Activated naive CD8-positive, alpha-beta T cell (primary cell): ENCODE measurements at regions not wholly inside any gene's neighbourhood (a gene's known extent, or its start where the extent isn't known, plus 50 kb on each side); places are given as distances from the start of the nearest gene placed in this dataset.

Experiments
- H3K27ac Mint-ChIP-seq: one replicate; pipeline ENCODE4 v1.8.0; 2021; ENCODE audit warnings: mixed read lengths
- H3K27me3 Mint-ChIP-seq: one replicate; pipeline ENCODE4 v1.8.0; 2021; ENCODE audit warnings: mixed read lengths
- H3K36me3 Mint-ChIP-seq: one replicate; pipeline ENCODE4 v1.8.0; 2021; ENCODE audit warnings: mixed read lengths
- H3K4me1 Mint-ChIP-seq: one replicate; pipeline ENCODE4 v1.8.0; 2021; ENCODE audit warnings: low read depth, mixed read lengths
- H3K4me3 Mint-ChIP-seq: one replicate; pipeline ENCODE4 v1.8.0; 2021; ENCODE audit warnings: mild to moderate bottlenecking, mixed read lengths
- H3K9me3 Mint-ChIP-seq: one replicate; pipeline ENCODE4 v1.8.0; 2021; ENCODE audit warnings: low read depth, mixed read lengths

- Mint-ChIP-seq H3K9me3 (no peaks in the 10 kb centered on the region), H3K27me3 (no peaks in the 10 kb centered on the region), H3K36me3 (no peaks in the 10 kb centered on the region), H3K27ac (no peak overlapping the region), H3K4me1 (no peaks in the 10 kb centered on the region), H3K4me3 (no peak overlapping the region)
Observed at GRCh38 chr4:180790471-180790870, 1452.7 kb upstream of the TENM3 start.

GRCh38 chr4:180792541-180792940, 1450.7 kb upstream of the TENM3 start:
- no peaks in the 10 kb centered on the region for H3K36me3 Mint-ChIP-seq
- H3K9me3 Mint-ChIP-seq = no peaks in the 10 kb centered on the region
- H3K27me3 Mint-ChIP-seq = no peaks in the 10 kb centered on the region
- H3K27ac Mint-ChIP-seq = no peak overlapping the region
- no peak overlapping the region for H3K4me3 Mint-ChIP-seq
- H3K4me1 Mint-ChIP-seq = no peaks in the 10 kb centered on the region

- no peaks in the 10 kb centered on the region for H3K27me3 Mint-ChIP-seq
- H3K4me1 Mint-ChIP-seq = no peaks in the 10 kb centered on the region
- H3K9me3 Mint-ChIP-seq = no peaks in the 10 kb centered on the region
- no peak overlapping the region for H3K27ac Mint-ChIP-seq
- H3K4me3 Mint-ChIP-seq = no peak overlapping the region
- no peaks in the 10 kb centered on the region for H3K36me3 Mint-ChIP-seq
Observed at GRCh38 chr4:180794333-180794732, 1448.9 kb upstream of the TENM3 start.

GRCh38 chr4:180798036-180798577, 1445.1 kb upstream of the TENM3 start:
- no peaks in the 10 kb centered on the region for H3K27me3 Mint-ChIP-seq
- H3K27ac Mint-ChIP-seq = no peak overlapping the region
- H3K9me3 Mint-ChIP-seq = peaks cover 5% of the 10 kb centered on the region

GRCh38 chr4:180799798-180800197, 1443.4 kb upstream of the TENM3 start:
- Mint-ChIP-seq H3K27ac (no peak overlapping the region), H3K4me3 (no peak overlapping the region), H3K9me3 (peaks cover 5% of the 10 kb centered on the region), H3K27me3 (no peaks in the 10 kb centered on the region), H3K36me3 (no peaks in the 10 kb centered on the region), H3K4me1 (no peaks in the 10 kb centered on the region)

More at GRCh38 chr4:180798036-180798577, 1445.1 kb upstream of the TENM3 start:
- H3K4me1 Mint-ChIP-seq = no peaks in the 10 kb centered on the region
- no peak overlapping the region for H3K4me3 Mint-ChIP-seq
- H3K36me3 Mint-ChIP-seq = no peaks in the 10 kb centered on the region

GRCh38 chr4:180805101-180805500, 1438.1 kb upstream of the TENM3 start:
- H3K4me1 Mint-ChIP-seq = no peaks in the 10 kb centered on the region
- H3K4me3 Mint-ChIP-seq = no peak overlapping the region
- no peak overlapping the region for H3K27ac Mint-ChIP-seq
- no peaks in the 10 kb centered on the region for H3K27me3 Mint-ChIP-seq
- H3K9me3 Mint-ChIP-seq = peaks cover 5% of the 10 kb centered on the region
- H3K36me3 Mint-ChIP-seq = no peaks in the 10 kb centered on the region

- Mint-ChIP-seq H3K9me3 (no peaks in the 10 kb centered on the region), H3K4me1 (no peaks in the 10 kb centered on the region), H3K4me3 (no peak overlapping the region), H3K27me3 (no peaks in the 10 kb centered on the region), H3K36me3 (no peaks in the 10 kb centered on the region), H3K27ac (no peak overlapping the region)
Observed at GRCh38 chr4:180808862-180809261, 1434.3 kb upstream of the TENM3 start.

GRCh38 chr4:180809439-180809838, 1433.8 kb upstream of the TENM3 start:
- Mint-ChIP-seq H3K27me3 (no peaks in the 10 kb centered on the region), H3K4me1 (no peaks in the 10 kb centered on the region), H3K9me3 (no peaks in the 10 kb centered on the region), H3K4me3 (no peak overlapping the region), H3K27ac (no peak overlapping the region), H3K36me3 (no peaks in the 10 kb centered on the region)

GRCh38 chr4:180810581-180810980, 1432.6 kb upstream of the TENM3 start:
- H3K9me3 Mint-ChIP-seq = no peaks in the 10 kb centered on the region
- H3K27me3 Mint-ChIP-seq = no peaks in the 10 kb centered on the region
- H3K4me1 Mint-ChIP-seq = no peaks in the 10 kb centered on the region
- H3K36me3 Mint-ChIP-seq = no peaks in the 10 kb centered on the region
- no peak overlapping the region for H3K4me3 Mint-ChIP-seq
- H3K27ac Mint-ChIP-seq = no peak overlapping the region

- no peak overlapping the region for H3K27ac Mint-ChIP-seq
- no peak overlapping the region for H3K4me3 Mint-ChIP-seq
- no peaks in the 10 kb centered on the region for H3K27me3 Mint-ChIP-seq
- H3K9me3 Mint-ChIP-seq = no peaks in the 10 kb centered on the region
- H3K36me3 Mint-ChIP-seq = no peaks in the 10 kb centered on the region
- H3K4me1 Mint-ChIP-seq = no peaks in the 10 kb centered on the region
Observed at GRCh38 chr4:180811556-180811955, 1431.6 kb upstream of the TENM3 start.

GRCh38 chr4:180812783-180813182, 1430.4 kb upstream of the TENM3 start:
- Mint-ChIP-seq H3K9me3 (no peaks in the 10 kb centered on the region), H3K4me1 (no peaks in the 10 kb centered on the region), H3K27me3 (no peaks in the 10 kb centered on the region), H3K27ac (no peak overlapping the region), H3K4me3 (no peak overlapping the region), H3K36me3 (no peaks in the 10 kb centered on the region)

- Mint-ChIP-seq H3K9me3 (no peaks in the 10 kb centered on the region), H3K4me3 (no peak overlapping the region), H3K27me3 (no peaks in the 10 kb centered on the region), H3K27ac (no peak overlapping the region), H3K4me1 (no peaks in the 10 kb centered on the region), H3K36me3 (no peaks in the 10 kb centered on the region)
Observed at GRCh38 chr4:180814875-180815417, 1428.3 kb upstream of the TENM3 start.

- no peaks in the 10 kb centered on the region for H3K27me3 Mint-ChIP-seq
- no peak overlapping the region for H3K27ac Mint-ChIP-seq
- no peak overlapping the region for H3K4me3 Mint-ChIP-seq
- H3K36me3 Mint-ChIP-seq = no peaks in the 10 kb centered on the region
- no peaks in the 10 kb centered on the region for H3K4me1 Mint-ChIP-seq
- H3K9me3 Mint-ChIP-seq = no peaks in the 10 kb centered on the region
Observed at GRCh38 chr4:180817529-180817928, 1425.7 kb upstream of the TENM3 start.

- Mint-ChIP-seq H3K27me3 (no peaks in the 10 kb centered on the region), H3K9me3 (no peaks in the 10 kb centered on the region), H3K4me1 (no peaks in the 10 kb centered on the region), H3K4me3 (no peak overlapping the region), H3K36me3 (no peaks in the 10 kb centered on the region), H3K27ac (no peak overlapping the region)
Observed at GRCh38 chr4:180823108-180823507, 1420.1 kb upstream of the TENM3 start.

- no peak overlapping the region for H3K27ac Mint-ChIP-seq
- H3K4me1 Mint-ChIP-seq = no peaks in the 10 kb centered on the region
- H3K27me3 Mint-ChIP-seq = no peaks in the 10 kb centered on the region
- no peaks in the 10 kb centered on the region for H3K9me3 Mint-ChIP-seq
- no peak overlapping the region for H3K4me3 Mint-ChIP-seq
- no peaks in the 10 kb centered on the region for H3K36me3 Mint-ChIP-seq
Observed at GRCh38 chr4:180827232-180828009, 1415.8 kb upstream of the TENM3 start.
